Keratinocyte (primary cell): ENCODE measurements at regions not wholly inside any gene's neighbourhood (a gene's known extent, or its start where the extent isn't known, plus 50 kb on each side); places are given as distances from the start of the nearest gene placed in this dataset.
"Not testable (repeated sequence)": the region's sequence is repeated elsewhere in the genome, so short reads cannot be mapped to it uniquely, and the experiment has no call there.

Source experiments
- DNase-seq: peaks from one replicate; pipeline ENCODE4 v3.0.0-alpha.2; 2011; ENCODE audit warnings: low read depth, missing footprints, low spot score
- FAIRE-seq: peaks from 2 replicates; lab custom pipeline; 2011; peaks lifted over from hg19 to GRCh38; lab: Jason Lieb, UNC
- H2AFZ ChIP-seq: 2 replicates; pipeline ENCODE4 v1.6.0; 2012; ENCODE audit warnings: low read length, control low read depth, inconsistent platforms; ENCODE audit not compliant: control insufficient read depth
- H3K27ac ChIP-seq: 2 replicates; pipeline ENCODE4 v1.5.1; 2011; ENCODE audit warnings: low read length; ENCODE audit not compliant: control insufficient read depth, insufficient read depth
- H3K27me3 ChIP-seq: 3 replicates; pipeline ENCODE4 v1.6.0; 2011; ENCODE audit warnings: low read length; ENCODE audit not compliant: control insufficient read depth, insufficient read depth; ENCODE audit errors: extremely low read depth
- H3K36me3 ChIP-seq, 2 experiments: 2 replicates in 1 of 2; 3 replicates in 1 of 2; pipeline ENCODE4 v1.5.1; 2011; ENCODE audit warnings: low read length in 2 of 2, mild to moderate bottlenecking in 1 of 2; ENCODE audit not compliant: control insufficient read depth in 2 of 2, insufficient read depth in 2 of 2; ENCODE audit errors: extremely low read depth in 1 of 2
- H3K4me1 ChIP-seq: 3 replicates; pipeline ENCODE4 v1.5.1; 2011; ENCODE audit warnings: low read length; ENCODE audit not compliant: control insufficient read depth, insufficient read depth; ENCODE audit errors: extremely low read depth
- H3K4me2 ChIP-seq: 3 replicates; pipeline ENCODE4 v1.6.0; 2011; ENCODE audit warnings: low read depth, low read length; ENCODE audit not compliant: control insufficient read depth, insufficient read depth; ENCODE audit errors: extremely low read depth
- H3K4me3 ChIP-seq, 3 experiments: fragments of 200-600 bp in 1 of 3; sonication (generic) in 1 of 3; 2 replicates in 2 of 3; 3 replicates in 1 of 3; pipeline ENCODE4 v1.5.1; 2011 to 2016; ENCODE audit warnings: low read length in 3 of 3, mild to moderate bottlenecking in 3 of 3, control low read depth in 2 of 3, inconsistent platforms in 1 of 3, low read depth in 1 of 3, mixed read lengths in 1 of 3, mixed run types in 1 of 3, moderate library complexity in 1 of 3; ENCODE audit not compliant: control insufficient read depth in 2 of 3, insufficient read depth in 2 of 3; ENCODE audit errors: extremely low read depth in 1 of 3
- H3K79me2 ChIP-seq: 2 replicates; pipeline ENCODE4 v1.6.0; 2012; ENCODE audit warnings: low read length; ENCODE audit not compliant: control insufficient read depth, insufficient read depth
- H3K9ac ChIP-seq: 3 replicates; pipeline ENCODE4 v1.6.0; 2011; ENCODE audit warnings: low read length; ENCODE audit not compliant: control insufficient read depth, insufficient read depth; ENCODE audit errors: extremely low read depth
- H3K9me1 ChIP-seq: 3 replicates; pipeline ENCODE4 v1.6.0; 2011; ENCODE audit warnings: low read length; ENCODE audit not compliant: control insufficient read depth, insufficient read depth; ENCODE audit errors: extremely low read depth
- H3K9me3 ChIP-seq: 2 replicates; pipeline ENCODE4 v1.5.1; 2012; ENCODE audit warnings: low read depth, low read length; ENCODE audit not compliant: control insufficient read depth
- H4K20me1 ChIP-seq: 3 replicates; pipeline ENCODE4 v1.6.0; 2011; ENCODE audit warnings: low read length; ENCODE audit not compliant: control insufficient read depth, insufficient read depth; ENCODE audit errors: extremely low read depth
- CTCF ChIP-seq, 3 experiments: IDR thresholded peaks in 1 of 3; conservative IDR thresholded peaks in 1 of 3; optimal IDR thresholded peaks in 1 of 3; 2 replicates in 2 of 3; 3 replicates in 1 of 3; pipeline versions ENCODE3 to v1.5.1; 2011; ENCODE audit warnings: low read length in 3 of 3, mild to moderate bottlenecking in 3 of 3, moderate library complexity in 2 of 3, control low read depth in 1 of 3, inconsistent platforms in 1 of 3; ENCODE audit not compliant: insufficient read depth in 2 of 3; ENCODE audit errors: extremely low read depth in 1 of 3
- EZH2 ChIP-seq: IDR thresholded peaks from one replicate; pipeline ENCODE4 v1.6.1; 2012; ENCODE audit warnings: inconsistent platforms, mild to moderate bottlenecking, low read length, moderate library complexity
- dilution Hi-C: fragments of 300-500 bp; cut with MboI; formaldehyde crosslinking; loops from one replicate; pipeline ENCODE4 v1.7.0; 2020; ENCODE audit warnings: low sequenced_read_pairs; ENCODE audit not compliant: extremely low pct_ligation_motif_present

- TF ChIP-seq CTCF (optimal IDR thresholded peaks at IDR 0.05 in 1 of 3, IDR thresholded peaks at IDR 0.05 in 1 of 3, conservative IDR thresholded peaks at IDR 0.05 in 1 of 3; ENCODE audit: extremely low read depth in 1 of 3, insufficient read depth in 2 of 3, low read length in 3 of 3), result no peak
- TF ChIP-seq EZH2, result no peak
- H3K9ac ChIP-seq, result no peak overlapping the region
- H3K4me3 ChIP-seq, result no peak overlapping the region
- no peak overlapping the region for H2AFZ ChIP-seq
- H3K9me1 ChIP-seq, result no peaks in the 10 kb centered on the region
- dilution Hi-C loops, result no loop called here
- no peak overlapping the region for H3K4me2 ChIP-seq
- H3K79me2 ChIP-seq, result no peaks in the 10 kb centered on the region
- H3K4me1 ChIP-seq, result no peaks in the 10 kb centered on the region
- H4K20me1 ChIP-seq, result no peaks in the 10 kb centered on the region
- no peaks in the 10 kb centered on the region for H3K9me3 ChIP-seq
- H3K36me3 ChIP-seq, result no peaks in the 10 kb centered on the region
- H3K27ac ChIP-seq, result no peak overlapping the region
- no peak for DNase-seq
- no peaks in the 10 kb centered on the region for H3K27me3 ChIP-seq
- FAIRE-seq, result no peak
Measured at GRCh38 chr6:134746140-134746539, 203.8 kb downstream of the ALDH8A1 start.

- H3K9me3 ChIP-seq, H3K4me3 ChIP-seq, H3K36me3 ChIP-seq, FAIRE-seq, H3K27me3 ChIP-seq, H2AFZ ChIP-seq, H3K9ac ChIP-seq, H4K20me1 ChIP-seq, H3K4me1 ChIP-seq, dilution Hi-C loops, H3K79me2 ChIP-seq, H3K9me1 ChIP-seq, DNase-seq, H3K27ac ChIP-seq, H3K4me2 ChIP-seq: not testable (repeated sequence)
Measured at GRCh38 chr6:134745192-134745591, 204.7 kb downstream of the ALDH8A1 start.

GRCh38 chr6:134744301-134744700, 205.6 kb downstream of the ALDH8A1 start:
- DNase-seq, result no peak
- dilution Hi-C loops, result no loop called here
- Histone ChIP-seq H3K27me3 (no peaks in the 10 kb centered on the region), H3K9me1 (no peaks in the 10 kb centered on the region), H3K9me3 (no peaks in the 10 kb centered on the region), H3K4me3 (no peak overlapping the region), H3K36me3 (no peaks in the 10 kb centered on the region), H3K4me1 (peaks cover 16% of the 10 kb centered on the region), H4K20me1 (no peaks in the 10 kb centered on the region), H3K79me2 (no peaks in the 10 kb centered on the region), H2AFZ (no peak overlapping the region), H3K4me2 (no peak overlapping the region), H3K27ac (no peak overlapping the region), H3K9ac (no peak overlapping the region)
- no peak for FAIRE-seq
- no peak for TF ChIP-seq EZH2
- no peak for TF ChIP-seq CTCF (optimal IDR thresholded peaks at IDR 0.05 in 1 of 3, IDR thresholded peaks at IDR 0.05 in 1 of 3, conservative IDR thresholded peaks at IDR 0.05 in 1 of 3; ENCODE audit: extremely low read depth in 1 of 3, insufficient read depth in 2 of 3, low read length in 3 of 3)
